K562 (cell line): ENCODE measurements at regions not wholly inside any gene's neighbourhood (a gene's known extent, or its start where the extent isn't known, plus 50 kb on each side); places are given as distances from the start of the nearest gene placed in this dataset.

Source experiments
- ATAC-seq: fragments of 200-7000 bp; cut with Tn5 transposase; 3 replicates; pipeline ENCODE4 v1.9.1; 2020; ENCODE audit warnings: moderate library complexity
- BruUV-seq: library from RNA; stranded (reverse); fragments of 400-500 nt; replicated peaks from 2 replicates; lab custom pipeline; 2021; lab: Mats Ljungman, UMichigan
- CTCF ChIA-PET: fragments of 300-600 bp; formaldehyde crosslinking; extraction: SDS; loops from one replicate; lab custom pipeline; 2021; ENCODE audit warnings: low intra/inter-chr PET ratio; lab: Yijun Ruan, JAX
- POLR2A ChIA-PET: fragments of 300-600, 350-650 bp; sonication (Branson Sonifier 250); formaldehyde crosslinking; extraction: SDS; loops from one replicate; lab custom pipeline; 2021; ENCODE audit warnings: antibody characterized with exemption, inconsistent platforms; lab: Yijun Ruan, JAX
- DNase-seq, 4 experiments: peaks; one replicate each; pipeline versions ENCODE4 v3.0.0 to v3.0.0-alpha.2; 2011 to 2018; ENCODE audit warnings: low spot score in 3 of 4, mixed read lengths in 3 of 4; ENCODE audit errors: extremely low read depth in 1 of 4
- FAIRE-seq: peaks from 2 replicates; lab custom pipeline; 2011; peaks lifted over from hg19 to GRCh38; lab: Jason Lieb, UNC
- H2AFZ ChIP-seq: 2 replicates; pipeline ENCODE4 v1.6.0; 2011; ENCODE audit warnings: low read depth, low read length, control low read depth, inconsistent platforms
- H3K27ac ChIP-seq: fragments of 200-600 bp; 3 replicates; pipeline ENCODE4 v1.8.0; 2011; ENCODE audit warnings: low read depth, mild to moderate bottlenecking, control low read depth, inconsistent platforms, low read length, moderate library complexity, mixed read lengths; ENCODE audit errors: extremely low read depth
- H3K27me3 ChIP-seq, 2 experiments: fragments of 300-600 bp in 1 of 2; 2 replicates in 1 of 2; 3 replicates in 1 of 2; pipeline versions ENCODE4 v1.6.0 to v1.8.0; 2011; ENCODE audit warnings: inconsistent platforms in 2 of 2, low read length in 2 of 2, mild to moderate bottlenecking in 1 of 2, mixed read lengths in 1 of 2, moderate library complexity in 1 of 2; ENCODE audit not compliant: control insufficient read depth in 2 of 2, insufficient read depth in 2 of 2
- H3K36me3 ChIP-seq: fragments of 300-600 bp; 3 replicates; pipeline ENCODE4 v1.8.0; 2011; ENCODE audit warnings: mild to moderate bottlenecking, low read length, inconsistent platforms; ENCODE audit not compliant: control insufficient read depth, insufficient read depth
- H3K4me1 ChIP-seq, 2 experiments: fragments of 200-600 bp in 1 of 2; replicated peaks in 1 of 2; 2 replicates in 1 of 2; 3 replicates in 1 of 2; pipeline versions ENCODE4 v1.5.1 to v1.8.0; 2011; ENCODE audit warnings: inconsistent platforms in 2 of 2, low read length in 2 of 2, mild to moderate bottlenecking in 1 of 2, mixed read lengths in 1 of 2, moderate library complexity in 1 of 2; ENCODE audit not compliant: control insufficient read depth in 2 of 2, insufficient read depth in 2 of 2
- H3K4me2 ChIP-seq: 2 replicates; pipeline ENCODE4 v1.6.1; 2011; ENCODE audit warnings: low read length, control low read depth, inconsistent platforms, mixed read lengths; ENCODE audit not compliant: insufficient read depth
- H3K4me3 ChIP-seq: fragments of 200-600 bp; sonication (generic), shearing (Covaris generic); 2 replicates; pipeline ENCODE4 v1.5.1; 2016; ENCODE audit warnings: control low read depth, inconsistent platforms
- H3K79me2 ChIP-seq: fragments of 200-600 bp; 3 replicates; pipeline ENCODE4 v1.8.0; 2011; ENCODE audit warnings: low read length, inconsistent platforms; ENCODE audit not compliant: control insufficient read depth, insufficient read depth
- H3K9ac ChIP-seq, 2 experiments: 2 replicates each; pipeline versions ENCODE4 v1.6.0 to v1.6.1; 2011; ENCODE audit warnings: low read depth in 2 of 2, low read length in 2 of 2, control low read depth in 1 of 2, inconsistent platforms in 1 of 2, mild to moderate bottlenecking in 1 of 2, mixed read lengths in 1 of 2; ENCODE audit not compliant: insufficient read depth in 1 of 2
- H3K9me1 ChIP-seq: one replicate; pipeline ENCODE4 v1.6.0; 2011; ENCODE audit warnings: inconsistent platforms, mild to moderate bottlenecking, low read length, moderate library complexity; ENCODE audit not compliant: control insufficient read depth, insufficient read depth
- H3K9me3 ChIP-seq: replicated peaks from 2 replicates; pipeline ENCODE4 v1.5.1; 2011; ENCODE audit warnings: low read depth, low read length, inconsistent platforms; ENCODE audit not compliant: control insufficient read depth, insufficient read depth
- H4K20me1 ChIP-seq: replicated peaks from 2 replicates; pipeline ENCODE4 v1.6.1; 2011; ENCODE audit warnings: low read length, inconsistent platforms, mixed read lengths; ENCODE audit not compliant: control insufficient read depth, insufficient read depth
- CEBPB ChIP-seq: fragments of 450-650 bp; IDR thresholded peaks from 2 replicates; pipeline ENCODE4 v1.6.1; 2016; ENCODE audit warnings: missing genetic modification characterization, missing compliant biosample characterization
- GTF2A2 ChIP-seq: IDR thresholded peaks from 2 replicates; pipeline ENCODE4 v1.6.1; 2016; ENCODE audit warnings: mild to moderate bottlenecking, missing genetic modification characterization, missing compliant biosample characterization
- RFX1 ChIP-seq: fragments of 450-650 bp; IDR thresholded peaks from 2 replicates; pipeline ENCODE4 v1.6.1; 2016; ENCODE audit warnings: mild to moderate bottlenecking, moderate library complexity
- SAFB2 ChIP-seq: fragments of 200-400 bp; formaldehyde crosslinking; IDR thresholded peaks from 2 replicates; pipeline ENCODE4 v1.6.1; 2018; ENCODE audit warnings: borderline replicate concordance, low read length, low read depth, moderate library complexity; ENCODE audit not compliant: severe bottlenecking
- SMARCE1 ChIP-seq: fragments of 450-650 bp; IDR thresholded peaks from 2 replicates; pipeline ENCODE4 v1.7.1; 2016; ENCODE audit warnings: mild to moderate bottlenecking
- ZNF316 ChIP-seq: fragments of 450-650 bp; IDR thresholded peaks from 2 replicates; pipeline ENCODE4 v1.6.1; 2016
- ZNF586 ChIP-seq: fragments of 450-650 bp; formaldehyde crosslinking; conservative IDR thresholded peaks from 2 replicates; pipeline ENCODE4 v1.4.0; 2020; ENCODE audit warnings: mild to moderate bottlenecking, moderate library complexity
- WGBS: fragments of 100-300 bp; shearing (Covaris generic); methylation state at CpG from one replicate; pipeline ENCODE4 v1.1.6; 2016; ENCODE audit warnings: low coverage, mixed read lengths; ENCODE audit not compliant: insufficient coverage; ENCODE audit errors: missing lambda C conversion rate; 5-methylcytosine and 5-hydroxymethylcytosine counted together
- in situ Hi-C: fragments of 300-500 bp; cut with MboI; formaldehyde crosslinking; loops from 4 replicates; pipeline ENCODE4 v1.15.0; 2018; ENCODE audit warnings: inconsistent platforms, mixed read lengths
- intact Hi-C: fragments of 100-400 bp; cut with micrococcal nuclease; formaldehyde crosslinking; loops from 2 replicates; pipeline ENCODE4 v1.14.2; 2022
- TF ChIP-seq, protein P1 (sequence below): sonication (generic); formaldehyde crosslinking; IDR thresholded peaks from 2 replicates; pipeline ENCODE4 v1.8.0; 2022; ENCODE audit warnings: mild to moderate bottlenecking, missing genetic modification reagents
- TF ChIP-seq, protein P2 (sequence below): fragments of 450-650 bp; IDR thresholded peaks from 2 replicates; pipeline ENCODE4 v1.6.1; 2017; ENCODE audit warnings: mild to moderate bottlenecking, moderate library complexity

DNA sequence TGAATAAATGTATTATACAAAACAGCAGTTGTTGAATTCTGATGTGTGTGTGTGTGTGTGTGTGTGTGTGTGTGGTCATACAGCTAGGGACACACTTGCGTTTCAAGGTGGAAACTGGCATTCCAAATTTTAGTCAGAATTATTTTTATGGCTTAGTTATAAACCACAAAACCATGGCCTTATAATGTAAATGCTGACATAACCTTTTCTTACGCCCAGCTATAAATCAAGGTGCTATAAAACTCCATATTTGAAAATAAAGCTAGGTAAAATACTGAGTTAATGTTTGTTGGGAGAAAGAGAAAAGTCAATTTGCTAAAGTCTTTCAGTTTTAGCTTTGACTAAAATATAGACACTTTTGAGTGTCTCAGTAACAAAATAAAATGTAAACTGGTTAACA is 345.1 kb upstream of the NR3C2 start:
- Histone ChIP-seq H3K27ac (no peak overlapping the region), H2AFZ (no peak overlapping the region), H3K9me1 (no peaks in the 10 kb centered on the region), H3K36me3 (no peaks in the 10 kb centered on the region), H3K27me3 (no peaks in the 10 kb centered on the region), H3K4me2 (no peak overlapping the region), H3K9me3 (no peaks in the 10 kb centered on the region), H3K79me2 (no peaks in the 10 kb centered on the region), H3K4me1 (no peaks in the 10 kb centered on the region), H4K20me1 (no peaks in the 10 kb centered on the region), H3K4me3 (no peak overlapping the region), H3K9ac (no peak overlapping the region)
- ATAC-seq: no peak
- ChIA-PET CTCF (no interaction called here), POLR2A (no interaction called here)
- no peak for FAIRE-seq
- DNase-seq: no peak
- 0 out of 2 replicates have a peak, but pooled peaks have one; percentile 5 for TF ChIP-seq ZNF316
- TF ChIP-seq GTF2A2 (tag): no peak
- TF ChIP-seq, protein P1, sequence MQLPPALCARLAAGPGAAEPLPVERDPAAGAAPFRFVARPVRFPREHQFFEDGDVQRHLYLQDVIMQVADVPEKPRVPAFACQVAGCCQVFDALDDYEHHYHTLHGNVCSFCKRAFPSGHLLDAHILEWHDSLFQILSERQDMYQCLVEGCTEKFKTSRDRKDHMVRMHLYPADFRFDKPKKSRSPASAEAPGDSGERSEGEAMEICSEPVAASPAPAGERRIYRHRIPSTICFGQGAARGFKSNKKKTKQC (CRISPR knock-in tag): no peak
- no peak for TF ChIP-seq RFX1
- TF ChIP-seq SMARCE1: no peak
- no peak for TF ChIP-seq CEBPB
- BruUV-seq: no TSS peak
- in situ Hi-C loops (no loop called here), intact Hi-C loops (no loop called here)
- 0% methylated on average over 2 of the region's 2 CpGs for WGBS

DNA sequence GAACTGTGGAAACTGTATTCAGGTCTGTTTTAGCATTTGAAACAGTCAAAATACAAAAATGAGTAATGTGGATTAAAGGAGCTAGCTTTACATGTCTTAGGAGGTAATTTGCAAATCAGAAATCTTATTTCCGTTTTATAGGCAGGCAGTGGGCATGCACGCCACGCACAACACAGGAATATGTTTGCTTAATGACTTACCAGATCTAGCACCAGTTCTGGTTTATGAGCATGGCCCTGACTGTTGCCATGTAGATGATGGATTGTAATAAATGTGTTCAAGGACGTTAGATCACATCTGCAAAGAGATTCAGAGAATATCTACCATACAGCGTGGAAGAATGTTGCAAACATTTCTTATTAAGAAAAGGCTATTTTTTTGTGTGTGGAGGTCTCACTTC is 344.5 kb upstream of the NR3C2 start:
- DNase-seq: no peak
- ChIA-PET CTCF (no interaction called here), POLR2A (no interaction called here)
- in situ Hi-C loops: no loop called here
- Histone ChIP-seq H3K9ac (no peak overlapping the region), H3K27me3 (no peaks in the 10 kb centered on the region), H3K4me1 (no peaks in the 10 kb centered on the region), H3K4me2 (no peak overlapping the region), H4K20me1 (no peaks in the 10 kb centered on the region), H2AFZ (no peak overlapping the region), H3K4me3 (no peak overlapping the region), H3K36me3 (no peaks in the 10 kb centered on the region), H3K9me3 (no peaks in the 10 kb centered on the region), H3K27ac (no peak overlapping the region), H3K9me1 (no peaks in the 10 kb centered on the region), H3K79me2 (no peaks in the 10 kb centered on the region)
- intact Hi-C loops: no loop called here
- no TSS peak for BruUV-seq
- no peak for ATAC-seq
- FAIRE-seq: no peak
- 0% methylated on average over 5 of the region's 5 CpGs for WGBS
- TF ChIP-seq ZNF586 (CRISPR knock-in tag): no peak
- no peak for TF ChIP-seq SAFB2
- TF ChIP-seq, protein P2, sequence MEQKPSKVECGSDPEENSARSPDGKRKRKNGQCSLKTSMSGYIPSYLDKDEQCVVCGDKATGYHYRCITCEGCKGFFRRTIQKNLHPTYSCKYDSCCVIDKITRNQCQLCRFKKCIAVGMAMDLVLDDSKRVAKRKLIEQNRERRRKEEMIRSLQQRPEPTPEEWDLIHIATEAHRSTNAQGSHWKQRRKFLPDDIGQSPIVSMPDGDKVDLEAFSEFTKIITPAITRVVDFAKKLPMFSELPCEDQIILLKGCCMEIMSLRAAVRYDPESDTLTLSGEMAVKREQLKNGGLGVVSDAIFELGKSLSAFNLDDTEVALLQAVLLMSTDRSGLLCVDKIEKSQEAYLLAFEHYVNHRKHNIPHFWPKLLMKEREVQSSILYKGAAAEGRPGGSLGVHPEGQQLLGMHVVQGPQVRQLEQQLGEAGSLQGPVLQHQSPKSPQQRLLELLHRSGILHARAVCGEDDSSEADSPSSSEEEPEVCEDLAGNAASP: no peak
